HepG2 (cell line): ENCODE measurements at regions not wholly inside any gene's neighbourhood (a gene's known extent, or its start where the extent isn't known, plus 50 kb on each side); places are given as distances from the start of the nearest gene placed in this dataset.
A peak's percentile ranks its signal among the peaks of the same experiment; 100 is the strongest.

Experiments
- ATAC-seq: fragments of 200-7000 bp; cut with Tn5 transposase; 3 replicates; pipeline ENCODE4 v1.9.1; 2020; ENCODE audit warnings: mild to moderate bottlenecking, moderate library complexity
- BruUV-seq: library from RNA; stranded (reverse); fragments of 400-500 nt; replicated peaks from 2 replicates; lab custom pipeline; 2021; lab: Mats Ljungman, UMichigan
- CTCF ChIA-PET: fragments of 300-600 bp; formaldehyde crosslinking; extraction: SDS; loops from one replicate; lab custom pipeline; 2021; ENCODE audit warnings: low total read pairs, inconsistent platforms, low intra/inter-chr PET ratio; lab: Yijun Ruan, JAX
- POLR2A ChIA-PET: fragments of 350-600 bp; sonication (Branson Sonifier 250); formaldehyde crosslinking; loops from one replicate; lab custom pipeline; 2020; ENCODE audit warnings: antibody characterized with exemption, inconsistent platforms; lab: Yijun Ruan, JAX
- DNase-seq: peaks from one replicate; pipeline ENCODE4 v3.0.0-alpha.2; 2015; ENCODE audit warnings: low spot score
- FAIRE-seq: peaks from 3 replicates; lab custom pipeline; 2011; peaks lifted over from hg19 to GRCh38; lab: Jason Lieb, UNC
- H2AFZ ChIP-seq: one replicate; pipeline ENCODE4 v1.6.1; 2011; ENCODE audit warnings: low read length, inconsistent platforms
- H3K27ac ChIP-seq: fragments of 300-600 bp; 3 replicates; pipeline ENCODE4 v1.8.0; 2011; ENCODE audit warnings: mixed run types, mild to moderate bottlenecking, mixed read lengths, low read length, inconsistent platforms; ENCODE audit not compliant: insufficient read depth; ENCODE audit errors: extremely low read length
- H3K27me3 ChIP-seq, 2 experiments: fragments of 200-600 bp in 1 of 2; 2 replicates in 1 of 2; 3 replicates in 1 of 2; pipeline versions ENCODE4 v1.6.0 to v1.8.0; 2011; ENCODE audit warnings: low read length in 2 of 2, mild to moderate bottlenecking in 2 of 2, moderate library complexity in 2 of 2, inconsistent platforms in 1 of 2; ENCODE audit not compliant: insufficient read depth in 2 of 2, control insufficient read depth in 1 of 2
- H3K36me3 ChIP-seq, 2 experiments: fragments of 200-600 bp in 1 of 2; replicated peaks in 1 of 2; 2 replicates in 1 of 2; 3 replicates in 1 of 2; pipeline versions ENCODE4 v1.5.1 to v1.8.0; 2011; ENCODE audit warnings: low read length in 2 of 2, inconsistent platforms in 1 of 2; ENCODE audit not compliant: insufficient read depth in 2 of 2, control insufficient read depth in 1 of 2
- H3K4me1 ChIP-seq: 2 replicates; pipeline ENCODE4 v1.5.1; 2012; ENCODE audit warnings: low read length, inconsistent platforms; ENCODE audit not compliant: insufficient read depth
- H3K4me2 ChIP-seq: 2 replicates; pipeline ENCODE4 v1.6.0; 2011; ENCODE audit warnings: low read depth, low read length, inconsistent platforms
- H3K4me3 ChIP-seq, 3 experiments: fragments of 200-600 bp in 1 of 3; sonication (generic), shearing (Covaris generic) in 1 of 3; replicated peaks in 1 of 3; 2 replicates each; pipeline ENCODE4 v1.5.1; 2011 to 2016; ENCODE audit warnings: low read length in 3 of 3, inconsistent platforms in 2 of 3, low read depth in 2 of 3, mild to moderate bottlenecking in 2 of 3, control low read depth in 1 of 3, mixed read lengths in 1 of 3; ENCODE audit not compliant: insufficient read depth in 1 of 3
- H3K79me2 ChIP-seq: one replicate; pipeline ENCODE4 v1.6.1; 2011; ENCODE audit warnings: low read length, inconsistent platforms; ENCODE audit not compliant: insufficient read depth
- H3K9ac ChIP-seq: 2 replicates; pipeline ENCODE4 v1.6.0; 2011; ENCODE audit warnings: mild to moderate bottlenecking, low read depth, low read length, inconsistent platforms; ENCODE audit not compliant: insufficient read depth
- H3K9me3 ChIP-seq: 2 replicates; pipeline ENCODE4 v1.5.1; 2012; ENCODE audit warnings: mild to moderate bottlenecking, low read length
- H4K20me1 ChIP-seq: 2 replicates; pipeline ENCODE4 v1.6.0; 2011; ENCODE audit warnings: inconsistent platforms, mild to moderate bottlenecking, low read length, moderate library complexity; ENCODE audit not compliant: insufficient read depth
- ELF3 ChIP-seq: IDR thresholded peaks from 2 replicates; pipeline ENCODE4 v1.6.1; 2016; ENCODE audit warnings: missing genetic modification reagents, missing compliant biosample characterization
- ETV6 ChIP-seq: sonication (generic); formaldehyde crosslinking; conservative IDR thresholded peaks from 2 replicates; pipeline ENCODE4 v1.4.0; 2020; ENCODE audit warnings: missing genetic modification reagents
- TCF7 ChIP-seq: sonication (generic); IDR thresholded peaks from 2 replicates; pipeline ENCODE4 v1.6.1; 2016; ENCODE audit warnings: antibody characterized with exemption, low read depth
- TERF1 ChIP-seq: sonication (generic); formaldehyde crosslinking; IDR thresholded peaks from 2 replicates; pipeline ENCODE4 v1.8.0; 2022; ENCODE audit warnings: mild to moderate bottlenecking, missing genetic modification reagents, moderate library complexity
- TSC22D2 ChIP-seq: sonication (generic); formaldehyde crosslinking; IDR thresholded peaks from 2 replicates; pipeline ENCODE4 v1.5.1; 2020; ENCODE audit warnings: missing genetic modification reagents, mild to moderate bottlenecking, borderline replicate concordance
- ZNF605 ChIP-seq: sonication (generic); formaldehyde crosslinking; IDR thresholded peaks from 2 replicates; pipeline ENCODE4 v1.8.0; 2022; ENCODE audit warnings: mild to moderate bottlenecking, missing genetic modification reagents
- ZNF687 ChIP-seq: sonication (generic); formaldehyde crosslinking; IDR thresholded peaks from 2 replicates; pipeline ENCODE4 v1.5.1; 2020; ENCODE audit warnings: mild to moderate bottlenecking, missing genetic modification reagents, moderate library complexity
- ZNF816 ChIP-seq: sonication (generic); formaldehyde crosslinking; IDR thresholded peaks from 2 replicates; pipeline ENCODE4 v1.8.0; 2022; ENCODE audit warnings: missing genetic modification reagents, mild to moderate bottlenecking, borderline replicate concordance
- WGBS: methylation state at CpG from one replicate; pipeline ENCODE4 v1.1.6; 2017; ENCODE audit warnings: low lambda C conversion rate; 5-methylcytosine and 5-hydroxymethylcytosine counted together
- in situ Hi-C: cut with HindIII; loops from 2 replicates; pipeline ENCODE4 v1.10.0; 2017; ENCODE audit warnings: low pct_unique_long_range_greater_than_20kb; ENCODE audit not compliant: extremely low pct_ligation_motif_present
- intact Hi-C: fragments of 100-400 bp; cut with micrococcal nuclease; formaldehyde crosslinking; loops from one replicate; pipeline ENCODE4 v1.10.0; 2022; ENCODE audit not compliant: unreplicated experiment
- TF ChIP-seq, protein P1 (sequence below): sonication (generic); formaldehyde crosslinking; IDR thresholded peaks from 2 replicates; pipeline ENCODE4 v1.5.0; 2020; ENCODE audit warnings: missing genetic modification reagents, mild to moderate bottlenecking, borderline replicate concordance
- TF ChIP-seq, protein P2 (sequence below): sonication (generic); formaldehyde crosslinking; IDR thresholded peaks from 2 replicates; pipeline ENCODE4 v1.5.0; 2020; ENCODE audit warnings: missing genetic modification reagents, mild to moderate bottlenecking, borderline replicate concordance
- TF ChIP-seq, protein P3 (sequence below): sonication (generic); formaldehyde crosslinking; IDR thresholded peaks from 2 replicates; pipeline ENCODE4 v1.5.0; 2020; ENCODE audit warnings: missing genetic modification reagents

GRCh38 chr7:25994433-25994994 lies 157.5 kb upstream of the NFE2L3 start (continued):
- TF ChIP-seq TERF1 (CRISPR knock-in tag) = no peak

- Histone ChIP-seq H3K9ac (no peak overlapping the region), H3K79me2 (no peaks in the 10 kb centered on the region), H4K20me1 (no peaks in the 10 kb centered on the region), H3K4me3 (no peak overlapping the region), H3K27me3 (no peaks in the 10 kb centered on the region), H2AFZ (no peak overlapping the region), H3K27ac (no peak overlapping the region), H3K9me3 (no peaks in the 10 kb centered on the region), H3K4me1 (peaks cover 23% of the 10 kb centered on the region), H3K36me3 (no peaks in the 10 kb centered on the region), H3K4me2 (0 out of 2 replicates have a peak overlapping the region, but pooled peaks have one; percentile 2)
- no peak for FAIRE-seq
- ChIA-PET POLR2A (no interaction called here), CTCF (no interaction called here)
- TF ChIP-seq ZNF816 (CRISPR knock-in tag) (no peak), TCF7 (no peak), ZNF605 (no peak), ETV6 (CRISPR knock-in tag) (no peak), ZNF687 (no peak), ELF3 (CRISPR knock-in tag) (no peak), TSC22D2 (no peak)
- TF ChIP-seq, protein P1, sequence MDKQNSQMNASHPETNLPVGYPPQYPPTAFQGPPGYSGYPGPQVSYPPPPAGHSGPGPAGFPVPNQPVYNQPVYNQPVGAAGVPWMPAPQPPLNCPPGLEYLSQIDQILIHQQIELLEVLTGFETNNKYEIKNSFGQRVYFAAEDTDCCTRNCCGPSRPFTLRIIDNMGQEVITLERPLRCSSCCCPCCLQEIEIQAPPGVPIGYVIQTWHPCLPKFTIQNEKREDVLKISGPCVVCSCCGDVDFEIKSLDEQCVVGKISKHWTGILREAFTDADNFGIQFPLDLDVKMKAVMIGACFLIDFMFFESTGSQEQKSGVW (CRISPR knock-in tag) = no peak
- TF ChIP-seq, protein P2, sequence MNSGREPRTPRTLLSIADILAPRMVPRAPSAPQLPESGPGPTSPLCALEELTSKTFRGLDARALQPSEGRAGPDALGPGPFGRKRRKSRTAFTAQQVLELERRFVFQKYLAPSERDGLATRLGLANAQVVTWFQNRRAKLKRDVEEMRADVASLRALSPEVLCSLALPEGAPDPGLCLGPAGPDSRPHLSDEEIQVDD (CRISPR knock-in tag) = no peak
- TF ChIP-seq, protein P3, sequence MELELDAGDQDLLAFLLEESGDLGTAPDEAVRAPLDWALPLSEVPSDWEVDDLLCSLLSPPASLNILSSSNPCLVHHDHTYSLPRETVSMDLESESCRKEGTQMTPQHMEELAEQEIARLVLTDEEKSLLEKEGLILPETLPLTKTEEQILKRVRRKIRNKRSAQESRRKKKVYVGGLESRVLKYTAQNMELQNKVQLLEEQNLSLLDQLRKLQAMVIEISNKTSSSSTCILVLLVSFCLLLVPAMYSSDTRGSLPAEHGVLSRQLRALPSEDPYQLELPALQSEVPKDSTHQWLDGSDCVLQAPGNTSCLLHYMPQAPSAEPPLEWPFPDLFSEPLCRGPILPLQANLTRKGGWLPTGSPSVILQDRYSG (CRISPR knock-in tag) = no peak
- WGBS = 3% methylated on average over 3 of the region's 3 CpGs
- in situ Hi-C loops = no loop called here
- no TSS peak for BruUV-seq
- no peak for ATAC-seq
- intact Hi-C loops = no loop called here
- DNase-seq = no peak
Observed at GRCh38 chr7:25995216-25995615, 156.8 kb upstream of the NFE2L3 start.
